ENCODE measurements at regions not wholly inside any gene's neighbourhood (a gene's known extent, or its start where the extent isn't known, plus 50 kb on each side); places are given as distances from the start of the nearest gene placed in this dataset.
A peak's percentile ranks its signal among the peaks of the same experiment; 100 is the strongest.

- H3K4me1 Mint-ChIP-seq, result peaks cover 9% of the 10 kb centered on the region
- no peak for TF ChIP-seq CTCF (IDR thresholded peaks at IDR 0.05; ENCODE audit: unreplicated experiment)
- DNase-seq (ENCODE audit: low spot score in 2 of 2, unreplicated experiment in 2 of 2), result no peak
- no peaks in the 10 kb centered on the region for H3K36me3 Mint-ChIP-seq
- no peak overlapping the region for H3K4me3 Mint-ChIP-seq
- peaks cover 21% of the 10 kb centered on the region for H3K9me3 Mint-ChIP-seq
- H3K27me3 Mint-ChIP-seq (ENCODE audit: low read depth), result no peaks in the 10 kb centered on the region
- H3K27ac Mint-ChIP-seq, result no peak overlapping the region
Measured at GRCh38 chr22:27687984-27688545, 113.5 kb downstream of the MN1 start.

DNA sequence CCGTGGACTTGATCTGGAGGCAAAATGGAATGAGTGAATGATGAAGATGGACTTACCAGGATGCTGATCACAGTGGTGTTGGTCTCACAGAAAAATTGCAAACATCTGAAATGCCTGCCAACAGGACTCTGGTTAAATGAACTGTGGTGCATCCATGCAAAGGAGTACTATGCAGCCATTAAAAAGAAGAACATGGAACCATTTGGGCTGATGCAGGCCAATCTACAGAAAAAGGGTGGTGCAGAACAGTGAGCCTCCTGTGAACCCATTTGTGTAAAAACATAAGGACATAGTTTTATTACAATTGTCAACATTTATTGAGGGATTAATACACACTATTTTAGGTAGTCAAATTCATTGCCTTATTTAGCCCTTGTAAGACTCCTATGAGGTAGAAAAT, 111.9 kb downstream of the MN1 start:
- H3K4me3 Mint-ChIP-seq, result no peak overlapping the region
- peaks cover 23% of the 10 kb centered on the region for H3K9me3 Mint-ChIP-seq
- DNase-seq (ENCODE audit: low spot score in 2 of 2, unreplicated experiment in 2 of 2), result no peak
- no peaks in the 10 kb centered on the region for H3K36me3 Mint-ChIP-seq
- H3K27me3 Mint-ChIP-seq (ENCODE audit: low read depth), result peaks cover 2% of the 10 kb centered on the region
- TF ChIP-seq CTCF (IDR thresholded peaks at IDR 0.05; ENCODE audit: unreplicated experiment), result no peak
- no peak overlapping the region for H3K27ac Mint-ChIP-seq
- H3K4me1 Mint-ChIP-seq, result peaks cover 7% of the 10 kb centered on the region

DNA sequence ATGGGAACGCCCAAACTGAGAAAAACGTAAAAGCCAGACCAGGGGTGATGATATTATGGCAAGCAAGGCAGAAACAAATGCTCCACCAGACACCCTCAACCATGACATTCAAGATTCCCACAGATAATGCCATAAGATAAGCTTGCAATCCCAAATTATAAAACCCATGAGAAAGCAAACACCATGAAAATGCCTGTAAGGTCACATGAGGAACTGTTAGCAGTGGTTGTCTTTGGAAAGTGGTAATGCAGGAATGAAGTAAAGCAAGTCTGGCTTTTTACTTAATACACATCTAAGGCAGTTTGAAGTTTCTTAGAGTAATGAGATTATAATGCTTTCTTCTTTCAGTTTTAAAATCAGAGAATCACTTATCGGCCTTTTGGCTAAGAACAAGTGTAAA, 111.0 kb downstream of the MN1 start:
- peak overlapping the region; percentile 34 for H3K27ac Mint-ChIP-seq

DNA sequence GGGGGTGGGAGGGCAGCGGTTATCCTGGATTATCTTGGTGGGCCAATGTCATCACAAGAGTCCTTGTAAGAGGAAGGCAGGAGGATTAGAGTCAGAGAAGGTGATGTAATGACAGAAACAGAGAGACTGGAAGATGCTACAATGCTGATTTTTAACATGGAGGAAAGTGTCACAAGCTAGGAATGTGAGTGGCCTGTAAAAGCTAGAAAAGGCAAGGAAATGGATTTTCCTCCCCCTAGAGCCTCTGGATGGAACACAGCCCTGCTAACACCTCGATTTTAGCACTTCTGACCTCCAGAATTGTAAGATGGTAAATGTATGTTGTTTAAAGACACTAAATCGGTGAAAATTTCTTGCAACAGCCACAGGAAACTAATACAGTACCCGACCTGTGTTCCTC, 109.3 kb downstream of the MN1 start:
- peaks cover 26% of the 10 kb centered on the region for H3K9me3 Mint-ChIP-seq

More for the DNA sequence above, 111.0 kb downstream of the MN1 start:
- H3K36me3 Mint-ChIP-seq, result no peaks in the 10 kb centered on the region
- no peak for DNase-seq (ENCODE audit: low spot score in 2 of 2, unreplicated experiment in 2 of 2)
- TF ChIP-seq CTCF (IDR thresholded peaks at IDR 0.05; ENCODE audit: unreplicated experiment), result no peak
- H3K4me3 Mint-ChIP-seq, result no peak overlapping the region
- peaks cover 23% of the 10 kb centered on the region for H3K9me3 Mint-ChIP-seq
- H3K27me3 Mint-ChIP-seq (ENCODE audit: low read depth), result peaks cover 2% of the 10 kb centered on the region
- H3K4me1 Mint-ChIP-seq, result peaks cover 10% of the 10 kb centered on the region

DNA sequence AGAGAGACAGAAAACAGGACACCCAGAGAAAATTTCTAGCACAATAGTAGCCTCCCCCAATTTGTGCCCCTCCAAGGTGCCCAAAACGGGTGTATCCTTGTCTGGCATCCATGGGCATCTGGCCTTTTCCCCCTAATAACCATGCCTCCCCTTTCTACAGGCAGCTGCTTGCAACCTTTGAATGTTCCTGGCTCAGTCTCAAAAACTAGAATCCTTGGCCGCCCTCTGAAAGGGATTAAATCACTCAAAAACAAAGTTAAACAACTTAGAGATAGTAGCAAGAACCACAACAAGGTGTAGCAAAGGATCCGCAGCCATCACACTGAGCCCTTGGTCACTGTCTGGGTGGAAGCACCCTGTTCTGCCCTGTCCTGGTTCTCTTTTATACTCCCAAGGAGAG, 105.6 kb downstream of the MN1 start:
- Mint-ChIP-seq H3K4me3 (no peak overlapping the region), H3K27me3 (ENCODE audit: low read depth) (peaks cover 3% of the 10 kb centered on the region), H3K9me3 (peaks cover 10% of the 10 kb centered on the region), H3K27ac (peak overlapping the region; percentile 7), H3K36me3 (peaks cover 2% of the 10 kb centered on the region), H3K4me1 (peaks cover 16% of the 10 kb centered on the region)
- no peak for DNase-seq (ENCODE audit: low spot score in 2 of 2, unreplicated experiment in 2 of 2)
- TF ChIP-seq CTCF (IDR thresholded peaks at IDR 0.05; ENCODE audit: unreplicated experiment), result no peak

More for the DNA sequence above, 109.3 kb downstream of the MN1 start:
- no peak for TF ChIP-seq CTCF (IDR thresholded peaks at IDR 0.05; ENCODE audit: unreplicated experiment)
- H3K36me3 Mint-ChIP-seq, result peaks cover 2% of the 10 kb centered on the region
- H3K4me1 Mint-ChIP-seq, result peaks cover 13% of the 10 kb centered on the region
- no peak overlapping the region for H3K4me3 Mint-ChIP-seq
- H3K27ac Mint-ChIP-seq, result no peak overlapping the region
- no peak for DNase-seq (ENCODE audit: low spot score in 2 of 2, unreplicated experiment in 2 of 2)
- peaks cover 2% of the 10 kb centered on the region for H3K27me3 Mint-ChIP-seq (ENCODE audit: low read depth)

GRCh38 chr22:27697888-27698287, 103.7 kb downstream of the MN1 start:
- Mint-ChIP-seq H3K9me3 (peaks cover 14% of the 10 kb centered on the region), H3K27ac (no peak overlapping the region), H3K27me3 (ENCODE audit: low read depth) (peaks cover 3% of the 10 kb centered on the region), H3K4me3 (no peak overlapping the region), H3K4me1 (peaks cover 16% of the 10 kb centered on the region), H3K36me3 (peaks cover 2% of the 10 kb centered on the region)
- no peak for TF ChIP-seq CTCF (IDR thresholded peaks at IDR 0.05; ENCODE audit: unreplicated experiment)
- DNase-seq (ENCODE audit: low spot score in 2 of 2, unreplicated experiment in 2 of 2), result no peak
